Mesothelial cell of epicardium (in vitro differentiated cells): ENCODE measurements at regions not wholly inside any gene's neighbourhood (a gene's known extent, or its start where the extent isn't known, plus 50 kb on each side); places are given as distances from the start of the nearest gene placed in this dataset.

ENCODE experiments used
- DNase-seq, 2 experiments: peaks; one replicate each; pipeline ENCODE4 v3.0.0; 2021; ENCODE audit warnings: low spot score in 2 of 2; ENCODE audit not compliant: unreplicated experiment in 2 of 2
- H3K27ac Mint-ChIP-seq: 2 replicates; pipeline ENCODE4 v1.8.0; 2021; ENCODE audit warnings: mixed read lengths
- H3K27me3 Mint-ChIP-seq: 2 replicates; pipeline ENCODE4 v1.8.0; 2021; ENCODE audit warnings: low read depth, mixed read lengths
- H3K36me3 Mint-ChIP-seq: 2 replicates; pipeline ENCODE4 v1.8.0; 2021; ENCODE audit warnings: mixed read lengths
- H3K4me1 Mint-ChIP-seq: 2 replicates; pipeline ENCODE4 v1.8.0; 2021; ENCODE audit warnings: mixed read lengths
- H3K4me3 Mint-ChIP-seq: 2 replicates; pipeline ENCODE4 v1.8.0; 2021; ENCODE audit warnings: mild to moderate bottlenecking, moderate library complexity, mixed read lengths
- H3K9me3 Mint-ChIP-seq: 2 replicates; pipeline ENCODE4 v1.8.0; 2021; ENCODE audit warnings: mixed read lengths
- TF ChIP-seq, protein P1 (sequence below): fragments of 200-600 bp; sonication (generic); IDR thresholded peaks from one replicate; pipeline ENCODE4 v1.5.0; 2021; ENCODE audit warnings: antibody characterized with exemption; ENCODE audit not compliant: unreplicated experiment

DNA sequence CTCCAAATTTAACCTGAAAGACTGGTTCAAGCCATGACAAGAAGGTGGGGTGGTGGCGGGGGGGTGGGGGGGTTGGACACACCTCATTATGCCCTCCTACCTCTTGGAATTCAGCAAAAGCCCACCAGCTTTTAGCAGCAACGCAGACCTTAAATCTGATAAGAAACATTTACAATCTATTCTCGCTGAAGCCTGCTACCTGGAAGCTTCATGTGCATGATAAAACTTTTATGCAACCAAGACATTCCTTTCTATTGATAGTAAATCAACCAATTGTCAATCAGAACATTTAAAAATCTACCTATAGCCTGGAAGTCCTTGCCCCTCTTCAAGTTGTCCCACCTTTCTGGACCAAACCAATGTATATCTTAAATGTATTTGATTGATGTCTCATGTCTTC lies 113.6 kb upstream of the FAM98A start:
- Mint-ChIP-seq H3K4me3 (no peak overlapping the region), H3K27me3 (no peaks in the 10 kb centered on the region), H3K4me1 (no peaks in the 10 kb centered on the region), H3K36me3 (no peaks in the 10 kb centered on the region), H3K9me3 (no peaks in the 10 kb centered on the region), H3K27ac (no peak overlapping the region)
- no peak for DNase-seq
- TF ChIP-seq, protein P1, sequence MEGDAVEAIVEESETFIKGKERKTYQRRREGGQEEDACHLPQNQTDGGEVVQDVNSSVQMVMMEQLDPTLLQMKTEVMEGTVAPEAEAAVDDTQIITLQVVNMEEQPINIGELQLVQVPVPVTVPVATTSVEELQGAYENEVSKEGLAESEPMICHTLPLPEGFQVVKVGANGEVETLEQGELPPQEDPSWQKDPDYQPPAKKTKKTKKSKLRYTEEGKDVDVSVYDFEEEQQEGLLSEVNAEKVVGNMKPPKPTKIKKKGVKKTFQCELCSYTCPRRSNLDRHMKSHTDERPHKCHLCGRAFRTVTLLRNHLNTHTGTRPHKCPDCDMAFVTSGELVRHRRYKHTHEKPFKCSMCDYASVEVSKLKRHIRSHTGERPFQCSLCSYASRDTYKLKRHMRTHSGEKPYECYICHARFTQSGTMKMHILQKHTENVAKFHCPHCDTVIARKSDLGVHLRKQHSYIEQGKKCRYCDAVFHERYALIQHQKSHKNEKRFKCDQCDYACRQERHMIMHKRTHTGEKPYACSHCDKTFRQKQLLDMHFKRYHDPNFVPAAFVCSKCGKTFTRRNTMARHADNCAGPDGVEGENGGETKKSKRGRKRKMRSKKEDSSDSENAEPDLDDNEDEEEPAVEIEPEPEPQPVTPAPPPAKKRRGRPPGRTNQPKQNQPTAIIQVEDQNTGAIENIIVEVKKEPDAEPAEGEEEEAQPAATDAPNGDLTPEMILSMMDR, result no peak

DNA sequence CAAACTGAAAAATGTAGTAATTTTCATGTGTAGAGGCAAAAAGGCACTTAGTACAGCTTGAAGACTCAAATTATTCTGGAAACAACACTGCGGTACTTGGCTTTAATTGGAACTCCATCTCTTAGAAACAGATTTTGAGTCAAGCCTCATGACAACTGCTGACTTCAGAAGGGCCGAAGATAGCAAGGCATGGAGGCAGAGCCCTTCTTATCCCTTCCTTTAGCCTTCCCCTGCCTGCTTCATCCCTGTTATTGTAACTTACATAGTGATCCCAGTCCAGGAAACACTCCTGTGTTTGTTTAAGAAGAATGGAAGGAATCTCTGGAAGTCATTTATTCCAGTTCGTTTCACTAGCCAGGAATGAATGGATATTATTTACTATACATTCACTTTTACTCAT lies 110.9 kb upstream of the FAM98A start:
- Mint-ChIP-seq H3K4me1 (no peaks in the 10 kb centered on the region), H3K9me3 (no peaks in the 10 kb centered on the region), H3K27me3 (no peaks in the 10 kb centered on the region), H3K4me3 (no peak overlapping the region), H3K36me3 (no peaks in the 10 kb centered on the region), H3K27ac (no peak overlapping the region)
- no peak for DNase-seq
- TF ChIP-seq, protein P1, result no peak

DNA sequence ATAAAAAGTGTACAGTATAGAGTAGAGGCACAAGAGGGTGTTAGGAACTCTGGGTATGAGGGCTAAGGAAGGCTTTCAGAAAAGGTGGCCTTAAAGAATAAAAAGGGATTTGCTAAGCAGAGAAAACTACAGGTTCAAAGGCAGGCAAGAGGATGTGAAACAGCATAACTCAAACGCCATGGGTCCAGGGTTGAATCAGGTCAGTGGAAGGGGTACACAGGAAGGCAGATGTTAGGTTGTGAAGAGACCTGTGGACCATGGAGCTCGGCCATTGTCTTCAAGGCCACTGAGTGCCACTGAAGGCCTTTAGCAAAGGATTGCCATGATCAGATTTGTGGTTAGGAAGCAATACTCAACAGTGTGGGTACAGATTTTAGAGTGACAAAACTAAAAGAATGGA lies 108.2 kb upstream of the FAM98A start:
- no peak overlapping the region for H3K27ac Mint-ChIP-seq
- no peaks in the 10 kb centered on the region for H3K36me3 Mint-ChIP-seq
- H3K9me3 Mint-ChIP-seq, result no peaks in the 10 kb centered on the region
- no peak for DNase-seq
- no peak overlapping the region for H3K4me3 Mint-ChIP-seq
- no peaks in the 10 kb centered on the region for H3K27me3 Mint-ChIP-seq
- H3K4me1 Mint-ChIP-seq, result no peaks in the 10 kb centered on the region
- TF ChIP-seq, protein P1, result no peak

DNA sequence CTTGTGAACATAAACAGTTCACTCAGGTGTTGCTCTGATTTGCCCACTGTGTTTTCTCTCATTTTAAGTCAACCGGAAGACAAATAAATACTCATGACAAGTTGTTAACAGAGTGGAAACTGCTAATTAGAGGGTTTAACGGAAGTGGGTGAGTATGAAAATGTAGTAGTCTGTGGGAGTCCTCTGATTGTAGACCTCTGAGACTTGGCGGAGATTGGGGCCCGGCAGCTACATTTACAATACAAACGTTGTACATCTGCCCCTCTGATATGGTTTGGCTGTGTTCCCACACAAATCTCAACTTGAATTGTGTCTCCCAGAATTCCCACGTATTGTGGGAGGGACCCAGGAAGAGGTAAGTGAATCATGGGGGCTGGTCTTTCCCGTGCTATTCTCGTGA lies 107.3 kb upstream of the FAM98A start:
- Mint-ChIP-seq H3K27me3 (no peaks in the 10 kb centered on the region), H3K36me3 (no peaks in the 10 kb centered on the region), H3K4me3 (no peak overlapping the region), H3K9me3 (no peaks in the 10 kb centered on the region), H3K27ac (no peak overlapping the region), H3K4me1 (no peaks in the 10 kb centered on the region)
- TF ChIP-seq, protein P1, result no peak
- no peak for DNase-seq

DNA sequence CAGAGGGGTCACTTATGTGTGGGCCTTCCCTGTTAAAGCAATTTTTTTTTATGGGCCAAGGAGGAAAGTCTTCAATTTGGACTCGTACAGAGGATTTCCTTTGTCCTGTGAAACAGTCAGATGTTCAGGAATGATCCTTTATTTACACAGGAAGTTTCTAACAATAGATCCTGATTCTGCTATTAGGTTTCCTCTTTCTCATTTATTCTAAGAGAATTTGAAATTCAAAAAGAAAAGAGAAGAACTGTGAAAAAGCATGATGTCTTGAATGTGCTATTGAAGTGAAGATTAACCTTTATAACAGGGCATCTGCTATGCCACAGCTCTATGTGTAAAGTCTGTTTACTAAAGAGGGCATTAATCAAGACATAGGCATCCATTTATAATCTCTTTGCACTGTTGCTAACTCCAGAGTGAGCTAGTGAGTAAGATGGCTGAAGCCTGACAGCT lies 105.3 kb upstream of the FAM98A start:
- no peaks in the 10 kb centered on the region for H3K36me3 Mint-ChIP-seq
- no peaks in the 10 kb centered on the region for H3K27me3 Mint-ChIP-seq
- H3K4me3 Mint-ChIP-seq, result no peak overlapping the region
- TF ChIP-seq, protein P1, result no peak
- H3K27ac Mint-ChIP-seq, result no peak overlapping the region
- H3K9me3 Mint-ChIP-seq, result no peaks in the 10 kb centered on the region
- no peaks in the 10 kb centered on the region for H3K4me1 Mint-ChIP-seq
- no peak for DNase-seq

DNA sequence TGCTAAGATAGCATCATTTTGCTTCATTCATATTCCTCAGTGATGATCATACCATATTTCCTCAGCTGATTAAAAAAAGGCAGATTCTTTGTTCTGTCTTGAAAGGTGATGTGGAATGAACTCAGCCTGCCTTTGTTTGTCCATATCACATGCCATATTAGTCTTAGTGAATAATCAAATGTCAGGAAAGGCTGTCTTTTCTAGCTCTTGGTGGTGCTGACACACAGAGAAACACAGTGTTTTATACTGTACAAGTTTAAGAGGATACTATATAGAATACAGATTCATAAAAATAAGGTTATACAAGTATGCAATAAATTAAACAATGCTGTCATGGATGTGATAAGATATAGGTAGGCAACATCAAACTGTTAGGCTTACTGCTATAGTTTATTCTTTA lies 97.1 kb upstream of the FAM98A start:
- no peak overlapping the region for H3K4me3 Mint-ChIP-seq
- no peaks in the 10 kb centered on the region for H3K27me3 Mint-ChIP-seq
- no peaks in the 10 kb centered on the region for H3K4me1 Mint-ChIP-seq
- peaks cover 29% of the 10 kb centered on the region for H3K9me3 Mint-ChIP-seq
- no peak for DNase-seq
- H3K27ac Mint-ChIP-seq, result no peak overlapping the region
- no peaks in the 10 kb centered on the region for H3K36me3 Mint-ChIP-seq
- TF ChIP-seq, protein P1, result no peak
